ENCODE measurements at regions not wholly inside any gene's neighbourhood (a gene's known extent, or its start where the extent isn't known, plus 50 kb on each side); places are given as distances from the start of the nearest gene placed in this dataset.

DNA sequence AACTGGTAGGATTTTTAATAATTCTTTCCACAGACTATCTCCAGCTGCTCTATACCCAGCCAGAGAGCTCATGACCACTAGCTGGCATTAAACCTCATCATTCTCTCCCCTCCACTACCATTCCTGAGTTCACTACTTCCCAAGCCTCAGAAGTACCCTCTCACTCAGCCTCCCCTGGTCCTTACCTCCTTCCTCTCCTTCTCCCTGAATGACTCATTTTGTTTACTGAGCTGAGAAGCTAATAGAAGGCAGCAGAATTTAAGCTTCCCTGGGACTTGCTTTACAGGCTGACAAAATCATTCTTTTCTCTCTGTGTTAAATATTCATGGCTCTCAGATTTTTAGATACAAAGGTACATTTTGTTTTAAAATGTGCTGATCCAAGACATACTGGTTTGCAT is 305.4 kb downstream of the TLR4 start (continued):
- TF ChIP-seq, protein P1, sequence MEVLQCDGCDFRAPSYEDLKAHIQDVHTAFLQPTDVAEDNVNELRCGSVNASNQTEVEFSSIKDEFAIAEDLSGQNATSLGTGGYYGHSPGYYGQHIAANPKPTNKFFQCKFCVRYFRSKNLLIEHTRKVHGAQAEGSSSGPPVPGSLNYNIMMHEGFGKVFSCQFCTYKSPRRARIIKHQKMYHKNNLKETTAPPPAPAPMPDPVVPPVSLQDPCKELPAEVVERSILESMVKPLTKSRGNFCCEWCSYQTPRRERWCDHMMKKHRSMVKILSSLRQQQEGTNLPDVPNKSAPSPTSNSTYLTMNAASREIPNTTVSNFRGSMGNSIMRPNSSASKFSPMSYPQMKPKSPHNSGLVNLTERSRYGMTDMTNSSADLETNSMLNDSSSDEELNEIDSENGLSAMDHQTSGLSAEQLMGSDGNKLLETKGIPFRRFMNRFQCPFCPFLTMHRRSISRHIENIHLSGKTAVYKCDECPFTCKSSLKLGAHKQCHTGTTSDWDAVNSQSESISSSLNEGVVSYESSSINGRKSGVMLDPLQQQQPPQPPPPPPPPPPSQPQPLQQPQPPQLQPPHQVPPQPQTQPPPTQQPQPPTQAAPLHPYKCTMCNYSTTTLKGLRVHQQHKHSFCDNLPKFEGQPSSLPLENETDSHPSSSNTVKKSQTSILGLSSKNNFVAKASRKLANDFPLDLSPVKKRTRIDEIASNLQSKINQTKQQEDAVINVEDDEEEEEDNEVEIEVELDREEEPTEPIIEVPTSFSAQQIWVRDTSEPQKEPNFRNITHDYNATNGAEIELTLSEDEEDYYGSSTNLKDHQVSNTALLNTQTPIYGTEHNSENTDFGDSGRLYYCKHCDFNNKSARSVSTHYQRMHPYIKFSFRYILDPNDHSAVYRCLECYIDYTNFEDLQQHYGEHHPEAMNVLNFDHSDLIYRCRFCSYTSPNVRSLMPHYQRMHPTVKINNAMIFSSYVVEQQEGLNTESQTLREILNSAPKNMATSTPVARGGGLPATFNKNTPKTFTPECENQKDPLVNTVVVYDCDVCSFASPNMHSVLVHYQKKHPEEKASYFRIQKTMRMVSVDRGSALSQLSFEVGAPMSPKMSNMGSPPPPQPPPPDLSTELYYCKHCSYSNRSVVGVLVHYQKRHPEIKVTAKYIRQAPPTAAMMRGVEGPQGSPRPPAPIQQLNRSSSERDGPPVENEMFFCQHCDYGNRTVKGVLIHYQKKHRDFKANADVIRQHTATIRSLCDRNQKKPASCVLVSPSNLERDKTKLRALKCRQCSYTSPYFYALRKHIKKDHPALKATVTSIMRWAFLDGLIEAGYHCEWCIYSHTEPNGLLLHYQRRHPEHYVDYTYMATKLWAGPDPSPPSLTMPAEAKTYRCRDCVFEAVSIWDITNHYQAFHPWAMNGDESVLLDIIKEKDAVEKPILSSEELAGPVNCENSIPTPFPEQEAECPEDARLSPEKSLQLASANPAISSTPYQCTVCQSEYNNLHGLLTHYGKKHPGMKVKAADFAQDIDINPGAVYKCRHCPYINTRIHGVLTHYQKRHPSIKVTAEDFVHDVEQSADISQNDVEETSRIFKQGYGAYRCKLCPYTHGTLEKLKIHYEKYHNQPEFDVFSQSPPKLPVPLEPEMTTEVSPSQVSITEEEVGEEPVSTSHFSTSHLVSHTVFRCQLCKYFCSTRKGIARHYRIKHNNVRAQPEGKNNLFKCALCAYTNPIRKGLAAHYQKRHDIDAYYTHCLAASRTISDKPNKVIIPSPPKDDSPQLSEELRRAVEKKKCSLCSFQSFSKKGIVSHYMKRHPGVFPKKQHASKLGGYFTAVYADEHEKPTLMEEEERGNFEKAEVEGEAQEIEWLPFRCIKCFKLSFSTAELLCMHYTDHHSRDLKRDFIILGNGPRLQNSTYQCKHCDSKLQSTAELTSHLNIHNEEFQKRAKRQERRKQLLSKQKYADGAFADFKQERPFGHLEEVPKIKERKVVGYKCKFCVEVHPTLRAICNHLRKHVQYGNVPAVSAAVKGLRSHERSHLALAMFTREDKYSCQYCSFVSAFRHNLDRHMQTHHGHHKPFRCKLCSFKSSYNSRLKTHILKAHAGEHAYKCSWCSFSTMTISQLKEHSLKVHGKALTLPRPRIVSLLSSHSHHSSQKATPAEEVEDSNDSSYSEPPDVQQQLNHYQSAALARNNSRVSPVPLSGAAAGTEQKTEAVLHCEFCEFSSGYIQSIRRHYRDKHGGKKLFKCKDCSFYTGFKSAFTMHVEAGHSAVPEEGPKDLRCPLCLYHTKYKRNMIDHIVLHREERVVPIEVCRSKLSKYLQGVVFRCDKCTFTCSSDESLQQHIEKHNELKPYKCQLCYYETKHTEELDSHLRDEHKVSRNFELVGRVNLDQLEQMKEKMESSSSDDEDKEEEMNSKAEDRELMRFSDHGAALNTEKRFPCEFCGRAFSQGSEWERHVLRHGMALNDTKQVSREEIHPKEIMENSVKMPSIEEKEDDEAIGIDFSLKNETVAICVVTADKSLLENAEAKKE (CRISPR knock-in tag; IDR thresholded peaks at IDR 0.05), result no peak
- TF ChIP-seq POLR2AphosphoS5 (IDR thresholded peaks at IDR 0.05; ENCODE audit: low read depth) (no peak), ZNF331 (CRISPR knock-in tag; IDR thresholded peaks at IDR 0.05; ENCODE audit: low read depth) (no peak)

DNA sequence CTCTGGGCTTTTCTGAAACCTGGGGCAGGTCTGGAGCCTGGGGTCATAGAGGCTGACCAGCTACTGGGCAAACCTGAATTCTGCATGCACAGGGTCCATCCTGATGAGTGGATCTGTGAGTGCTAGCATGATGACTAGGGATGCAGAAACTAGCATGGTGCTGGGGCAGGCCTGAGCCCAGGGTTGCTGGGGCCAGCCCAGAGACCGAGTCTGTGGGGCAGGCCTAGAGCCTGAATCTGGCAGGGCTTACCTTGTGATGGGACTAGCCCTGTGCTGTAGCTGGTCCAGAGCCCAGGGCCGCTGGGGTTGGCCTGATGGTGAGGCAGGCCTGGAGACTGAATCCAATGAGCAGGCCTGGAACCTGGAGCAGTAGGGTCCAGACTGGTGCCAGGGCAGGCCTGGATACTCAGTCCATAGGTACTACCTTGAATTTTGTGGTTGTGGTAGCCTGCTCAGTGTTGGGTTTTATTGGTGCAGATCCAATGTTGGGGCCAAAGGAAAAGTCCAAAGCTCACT is 313.5 kb downstream of the TLR4 start:
- no peaks in the 10 kb centered on the region for H3K4me1 ChIP-seq (ENCODE audit: insufficient read depth)
- no peaks in the 10 kb centered on the region for H3F3A ChIP-seq (replicated peaks; ENCODE audit: low read depth)
- no peak overlapping the region for H3K27ac ChIP-seq (ENCODE audit: low read depth)
- H3K79me2 ChIP-seq (replicated peaks; ENCODE audit: insufficient read depth), result no peaks in the 10 kb centered on the region
- no peaks in the 10 kb centered on the region for H3K27me3 ChIP-seq (ENCODE audit: insufficient read depth)
- H3K4me3 ChIP-seq, result no peak overlapping the region
- no peak overlapping the region for H3K4me3 Mint-ChIP-seq
- no peaks in the 10 kb centered on the region for H3K36me3 Mint-ChIP-seq (ENCODE audit: low read depth)
- peaks cover 9% of the 10 kb centered on the region; the same call in 1 of the 2 replicates for H3K9me2 ChIP-seq (ENCODE audit: insufficient read depth)
- no peak for ATAC-seq
- H3K9me3 Mint-ChIP-seq, result peaks cover 67% of the 10 kb centered on the region
- no peak overlapping the region for H2AFZ ChIP-seq
- H3K4me1 Mint-ChIP-seq, result no peaks in the 10 kb centered on the region
- H3K4me2 ChIP-seq, result no peak overlapping the region
- no peaks in the 10 kb centered on the region for H3K27me3 Mint-ChIP-seq (ENCODE audit: insufficient read depth, low read depth, poor library complexity)
- no peak for DNase-seq (ENCODE audit: low spot score)
- H4K20me1 ChIP-seq (replicated peaks; ENCODE audit: insufficient read depth), result no peaks in the 10 kb centered on the region
- H3K36me3 ChIP-seq (ENCODE audit: insufficient read depth), result no peaks in the 10 kb centered on the region
- H3K27ac Mint-ChIP-seq, result no peak overlapping the region
- TF ChIP-seq, protein P2, sequence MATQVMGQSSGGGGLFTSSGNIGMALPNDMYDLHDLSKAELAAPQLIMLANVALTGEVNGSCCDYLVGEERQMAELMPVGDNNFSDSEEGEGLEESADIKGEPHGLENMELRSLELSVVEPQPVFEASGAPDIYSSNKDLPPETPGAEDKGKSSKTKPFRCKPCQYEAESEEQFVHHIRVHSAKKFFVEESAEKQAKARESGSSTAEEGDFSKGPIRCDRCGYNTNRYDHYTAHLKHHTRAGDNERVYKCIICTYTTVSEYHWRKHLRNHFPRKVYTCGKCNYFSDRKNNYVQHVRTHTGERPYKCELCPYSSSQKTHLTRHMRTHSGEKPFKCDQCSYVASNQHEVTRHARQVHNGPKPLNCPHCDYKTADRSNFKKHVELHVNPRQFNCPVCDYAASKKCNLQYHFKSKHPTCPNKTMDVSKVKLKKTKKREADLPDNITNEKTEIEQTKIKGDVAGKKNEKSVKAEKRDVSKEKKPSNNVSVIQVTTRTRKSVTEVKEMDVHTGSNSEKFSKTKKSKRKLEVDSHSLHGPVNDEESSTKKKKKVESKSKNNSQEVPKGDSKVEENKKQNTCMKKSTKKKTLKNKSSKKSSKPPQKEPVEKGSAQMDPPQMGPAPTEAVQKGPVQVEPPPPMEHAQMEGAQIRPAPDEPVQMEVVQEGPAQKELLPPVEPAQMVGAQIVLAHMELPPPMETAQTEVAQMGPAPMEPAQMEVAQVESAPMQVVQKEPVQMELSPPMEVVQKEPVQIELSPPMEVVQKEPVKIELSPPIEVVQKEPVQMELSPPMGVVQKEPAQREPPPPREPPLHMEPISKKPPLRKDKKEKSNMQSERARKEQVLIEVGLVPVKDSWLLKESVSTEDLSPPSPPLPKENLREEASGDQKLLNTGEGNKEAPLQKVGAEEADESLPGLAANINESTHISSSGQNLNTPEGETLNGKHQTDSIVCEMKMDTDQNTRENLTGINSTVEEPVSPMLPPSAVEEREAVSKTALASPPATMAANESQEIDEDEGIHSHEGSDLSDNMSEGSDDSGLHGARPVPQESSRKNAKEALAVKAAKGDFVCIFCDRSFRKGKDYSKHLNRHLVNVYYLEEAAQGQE (IDR thresholded peaks at IDR 0.05; ENCODE audit: unreplicated experiment), result no peak
- TF ChIP-seq EZH2phosphoT487 (IDR thresholded peaks at IDR 0.05; ENCODE audit: unreplicated experiment) (no peak), ZNF331 (CRISPR knock-in tag; IDR thresholded peaks at IDR 0.05; ENCODE audit: low read depth) (no peak), STAT1 (IDR thresholded peaks at IDR 0.05; ENCODE audit: unreplicated experiment) (no peak), JUNB (IDR thresholded peaks at IDR 0.05; ENCODE audit: unreplicated experiment) (no peak), NANOG (IDR thresholded peaks at IDR 0.05; ENCODE audit: borderline replicate concordance) (no peak), POLR2AphosphoS5 (IDR thresholded peaks at IDR 0.05; ENCODE audit: low read depth) (no peak), CREB1 (CRISPR knock-in tag; IDR thresholded peaks at IDR 0.05; ENCODE audit: low read depth) (no peak)
- TF ChIP-seq, protein P3, sequence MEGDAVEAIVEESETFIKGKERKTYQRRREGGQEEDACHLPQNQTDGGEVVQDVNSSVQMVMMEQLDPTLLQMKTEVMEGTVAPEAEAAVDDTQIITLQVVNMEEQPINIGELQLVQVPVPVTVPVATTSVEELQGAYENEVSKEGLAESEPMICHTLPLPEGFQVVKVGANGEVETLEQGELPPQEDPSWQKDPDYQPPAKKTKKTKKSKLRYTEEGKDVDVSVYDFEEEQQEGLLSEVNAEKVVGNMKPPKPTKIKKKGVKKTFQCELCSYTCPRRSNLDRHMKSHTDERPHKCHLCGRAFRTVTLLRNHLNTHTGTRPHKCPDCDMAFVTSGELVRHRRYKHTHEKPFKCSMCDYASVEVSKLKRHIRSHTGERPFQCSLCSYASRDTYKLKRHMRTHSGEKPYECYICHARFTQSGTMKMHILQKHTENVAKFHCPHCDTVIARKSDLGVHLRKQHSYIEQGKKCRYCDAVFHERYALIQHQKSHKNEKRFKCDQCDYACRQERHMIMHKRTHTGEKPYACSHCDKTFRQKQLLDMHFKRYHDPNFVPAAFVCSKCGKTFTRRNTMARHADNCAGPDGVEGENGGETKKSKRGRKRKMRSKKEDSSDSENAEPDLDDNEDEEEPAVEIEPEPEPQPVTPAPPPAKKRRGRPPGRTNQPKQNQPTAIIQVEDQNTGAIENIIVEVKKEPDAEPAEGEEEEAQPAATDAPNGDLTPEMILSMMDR (conservative IDR thresholded peaks at IDR 0.05; ENCODE audit: low read depth in 2 of 2), result no peak
- TF ChIP-seq, protein P4, sequence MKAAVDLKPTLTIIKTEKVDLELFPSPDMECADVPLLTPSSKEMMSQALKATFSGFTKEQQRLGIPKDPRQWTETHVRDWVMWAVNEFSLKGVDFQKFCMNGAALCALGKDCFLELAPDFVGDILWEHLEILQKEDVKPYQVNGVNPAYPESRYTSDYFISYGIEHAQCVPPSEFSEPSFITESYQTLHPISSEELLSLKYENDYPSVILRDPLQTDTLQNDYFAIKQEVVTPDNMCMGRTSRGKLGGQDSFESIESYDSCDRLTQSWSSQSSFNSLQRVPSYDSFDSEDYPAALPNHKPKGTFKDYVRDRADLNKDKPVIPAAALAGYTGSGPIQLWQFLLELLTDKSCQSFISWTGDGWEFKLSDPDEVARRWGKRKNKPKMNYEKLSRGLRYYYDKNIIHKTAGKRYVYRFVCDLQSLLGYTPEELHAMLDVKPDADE (IDR thresholded peaks at IDR 0.05), result no peak

Measured in GM23338 (cell line).